GM21737 (cell line): ENCODE measurements at regions not wholly inside any gene's neighbourhood (a gene's known extent, or its start where the extent isn't known, plus 50 kb on each side); places are given as distances from the start of the nearest gene placed in this dataset.
"Not testable (repeated sequence)": the region's sequence is repeated elsewhere in the genome, so short reads cannot be mapped to it uniquely, and the experiment has no call there.

Source experiments
- ATAC-seq: cut with Tn5 transposase; IDR thresholded peaks from one replicate; pipeline ENCODE4 v1.9.1; 2021; ENCODE audit warnings: mild to moderate bottlenecking, moderate library complexity; ENCODE audit not compliant: unreplicated experiment

DNA sequence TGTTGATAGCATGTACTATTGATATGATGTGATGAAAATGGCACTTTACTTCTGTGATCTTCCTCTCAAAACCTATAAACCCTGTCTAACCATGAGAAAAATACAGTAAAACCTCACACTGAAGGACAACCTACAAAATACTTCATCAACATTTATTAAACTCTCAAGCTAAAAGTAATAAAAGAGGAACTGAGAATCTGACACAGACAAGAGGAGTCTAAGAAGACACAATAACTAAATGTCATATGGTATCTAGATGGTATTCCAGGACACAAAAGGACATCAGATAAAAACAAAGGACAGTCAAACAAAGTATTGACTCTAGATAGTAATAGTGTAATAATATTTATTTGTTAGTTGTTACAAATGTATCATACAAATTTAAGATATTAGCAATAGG lies 655.3 kb downstream of the SH3BGRL start:
- ATAC-seq: no peak

DNA sequence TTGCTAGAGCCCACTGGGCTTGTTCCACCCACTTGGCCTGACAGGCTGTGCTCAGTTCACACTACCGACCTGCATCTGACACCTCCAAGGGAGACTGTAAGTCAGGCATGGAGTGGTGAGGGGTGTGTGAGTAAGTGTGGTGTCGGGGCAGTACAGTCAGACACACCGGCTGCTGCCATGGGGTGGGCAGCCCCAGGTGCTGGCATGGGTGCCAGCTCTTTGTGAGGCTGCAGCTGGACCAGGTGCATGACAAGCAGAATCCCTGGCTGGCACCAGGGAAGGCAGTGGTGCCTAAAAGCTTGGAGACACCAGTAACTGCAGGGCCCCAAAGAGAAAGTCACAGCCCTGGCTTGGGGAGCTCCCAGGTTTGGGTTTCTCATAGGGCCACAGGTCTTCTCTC lies 665.0 kb downstream of the SH3BGRL start:
- ATAC-seq: no peak

DNA sequence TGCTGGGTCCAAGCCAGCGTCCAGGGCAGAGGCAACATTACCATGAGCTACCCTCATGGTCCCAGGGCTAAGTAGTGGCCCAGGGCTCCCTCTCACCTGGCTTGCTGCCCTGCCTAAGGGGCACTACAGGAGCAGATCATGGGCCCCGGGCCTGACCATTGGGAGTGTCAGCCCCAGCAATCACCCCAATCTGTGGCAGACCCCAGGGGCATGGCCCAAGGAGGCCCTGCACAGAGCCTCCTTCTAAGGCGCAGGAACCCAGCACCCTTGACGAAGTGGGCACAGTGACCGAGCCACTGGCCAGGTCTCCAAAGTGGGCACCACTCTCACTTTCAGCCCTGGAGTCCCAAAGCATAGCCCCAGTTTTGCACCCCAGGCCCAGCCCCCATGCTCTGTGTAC lies 667.1 kb downstream of the SH3BGRL start:
- no peak for ATAC-seq

DNA sequence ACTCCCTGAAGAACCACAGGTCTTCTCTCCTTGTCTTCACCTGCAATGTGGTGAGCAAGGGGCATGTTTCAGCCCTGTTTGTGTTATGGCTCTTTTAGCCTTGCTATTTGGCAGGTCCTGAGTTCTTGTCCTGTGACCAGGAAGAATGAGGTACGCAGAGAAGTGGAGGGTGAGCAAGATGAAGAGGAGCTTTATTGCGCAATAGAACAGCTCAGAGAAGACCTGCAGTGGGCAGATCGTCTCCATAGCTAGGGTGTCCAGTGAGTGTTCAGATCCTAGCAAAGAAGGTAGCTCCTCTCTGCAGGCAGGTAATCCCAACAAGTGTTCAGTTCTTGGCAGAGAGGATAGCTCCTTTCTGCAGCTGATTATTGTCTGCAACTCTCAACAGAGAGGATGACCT lies 672.9 kb downstream of the SH3BGRL start:
- no peak for ATAC-seq

DNA sequence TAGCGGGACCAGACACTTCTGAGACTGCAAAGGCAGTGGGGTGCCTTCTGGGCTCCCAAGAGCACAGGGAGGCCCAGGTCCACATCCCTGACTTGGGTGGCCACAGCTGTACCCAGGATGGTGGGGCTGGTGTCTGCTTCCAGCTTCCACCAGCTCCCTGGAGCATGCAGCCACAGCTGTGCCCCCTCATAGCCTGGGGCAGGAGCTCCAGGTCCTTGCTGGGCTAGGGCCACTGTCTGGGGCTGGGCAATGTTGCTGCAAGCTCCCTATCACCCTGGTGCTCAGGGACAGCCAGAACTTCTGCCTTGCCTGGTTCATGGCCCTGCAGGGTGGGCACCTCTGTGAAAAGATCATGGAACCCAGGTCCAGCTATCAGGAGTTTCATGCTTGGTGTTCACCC lies 673.9 kb downstream of the SH3BGRL start:
- no peak for ATAC-seq

DNA sequence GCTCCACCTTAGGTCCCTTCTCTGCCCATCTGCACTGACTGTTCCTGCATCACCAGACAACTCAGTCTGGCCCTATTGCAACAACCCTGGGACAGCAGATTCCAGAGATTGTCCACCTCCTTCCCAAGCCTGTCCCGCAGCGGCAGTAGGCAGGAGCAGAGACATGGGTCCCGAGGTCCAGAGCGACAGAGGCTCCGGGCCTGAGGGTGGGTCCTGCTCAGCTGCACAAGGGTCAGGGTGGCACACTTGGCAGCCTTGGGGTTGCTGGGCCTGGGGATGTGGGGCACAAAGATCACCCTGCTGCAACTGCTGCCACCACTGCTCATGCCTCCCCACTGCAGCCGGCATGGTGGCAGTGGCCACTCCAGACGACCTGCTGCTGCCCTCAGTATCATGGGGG lies 674.5 kb downstream of the SH3BGRL start:
- no peak for ATAC-seq

DNA sequence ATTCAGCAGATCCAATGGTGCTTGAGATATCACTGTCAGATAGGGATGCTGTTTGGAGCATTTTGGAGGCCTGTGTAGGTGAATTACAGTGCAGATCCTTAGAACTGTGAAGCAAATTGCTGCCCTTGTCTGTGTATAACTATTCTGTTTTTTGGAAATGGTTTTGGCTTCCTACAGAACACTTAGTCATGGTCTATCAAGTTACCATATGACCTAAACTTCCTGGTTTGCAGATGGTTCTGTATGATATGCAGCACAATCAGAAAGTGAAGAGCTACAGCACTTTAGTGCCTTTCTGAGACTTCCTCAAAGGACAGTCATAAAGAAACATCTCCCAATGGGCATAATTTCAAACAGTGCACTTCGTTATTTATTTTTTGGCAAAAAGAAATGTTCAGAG lies 688.6 kb downstream of the SH3BGRL start:
- ATAC-seq: no peak

DNA sequence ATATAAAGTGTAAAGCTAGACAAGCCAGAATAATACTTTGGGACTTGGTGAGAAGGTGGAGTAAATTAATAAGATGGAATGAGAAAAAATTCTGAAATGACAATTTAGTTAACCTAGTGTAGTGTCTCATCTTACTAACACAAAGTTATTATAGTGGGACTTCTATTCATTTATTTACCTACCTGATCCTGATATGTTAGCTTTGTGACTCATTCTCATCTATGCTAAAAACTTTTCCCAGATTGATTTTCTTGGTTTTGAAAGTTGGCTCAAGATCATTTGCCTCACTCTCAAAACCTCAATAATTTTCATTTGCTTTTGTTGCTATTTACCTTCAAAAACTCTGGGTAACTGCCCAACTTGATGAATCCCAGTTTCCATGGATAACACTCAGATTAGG lies 698.6 kb downstream of the SH3BGRL start:
- no peak for ATAC-seq

DNA sequence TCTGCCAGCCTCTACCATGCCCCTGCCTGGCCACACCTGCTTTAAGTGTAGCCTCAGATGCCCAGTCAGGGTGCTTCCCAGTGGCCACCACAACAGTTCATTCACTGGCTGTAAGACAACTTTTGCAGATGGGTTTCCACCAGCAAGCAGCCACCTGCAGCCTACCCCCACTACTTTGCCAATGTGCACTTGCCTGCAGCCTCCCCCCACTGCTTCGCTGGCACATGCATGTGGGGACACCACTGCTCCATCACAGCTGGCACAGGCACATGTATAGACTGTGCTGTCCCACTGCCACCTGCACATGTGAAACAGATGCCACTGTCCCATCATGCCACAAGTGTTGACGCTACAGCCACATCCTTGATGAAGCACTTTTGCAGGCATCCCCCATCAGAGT lies 723.9 kb downstream of the SH3BGRL start:
- ATAC-seq: no peak

DNA sequence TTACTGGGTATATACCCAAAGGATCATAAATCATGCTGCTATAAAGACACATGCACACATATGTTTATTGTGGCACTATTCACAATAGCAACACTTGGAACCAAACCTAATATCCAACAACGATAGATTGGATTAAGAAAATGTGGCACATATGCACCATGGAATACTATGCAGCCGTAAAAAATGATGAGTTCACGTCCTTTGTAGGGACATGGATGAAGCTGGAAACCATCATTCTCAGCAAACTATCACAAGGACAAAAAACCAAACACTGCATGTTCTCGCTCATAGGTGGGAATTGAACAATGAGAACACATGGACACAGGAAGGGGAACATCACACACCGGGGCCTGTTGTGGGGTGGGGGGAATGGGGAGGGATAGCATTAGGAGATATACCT lies 744.0 kb downstream of the SH3BGRL start:
- ATAC-seq: not testable (repeated sequence)

DNA sequence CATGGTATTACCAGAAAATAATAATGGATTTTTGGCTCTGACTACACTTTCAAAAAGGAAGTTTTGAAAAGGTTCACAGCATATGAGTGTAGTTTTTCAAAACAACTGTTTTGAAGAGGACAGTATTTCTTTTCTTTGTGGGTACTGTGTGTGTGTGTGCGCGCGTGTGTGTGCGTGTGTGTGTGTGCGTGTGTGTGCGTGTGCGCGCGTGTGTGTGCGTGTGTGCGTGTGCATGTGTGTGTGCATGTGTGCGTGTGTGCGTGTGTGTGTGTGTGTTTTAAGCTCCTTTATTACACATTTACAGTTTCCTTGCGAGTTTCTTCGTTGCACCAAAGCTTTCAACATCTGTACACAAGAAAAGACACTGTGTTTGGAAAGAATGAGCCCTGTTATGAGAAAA lies 755.4 kb downstream of the SH3BGRL start:
- no peak for ATAC-seq

DNA sequence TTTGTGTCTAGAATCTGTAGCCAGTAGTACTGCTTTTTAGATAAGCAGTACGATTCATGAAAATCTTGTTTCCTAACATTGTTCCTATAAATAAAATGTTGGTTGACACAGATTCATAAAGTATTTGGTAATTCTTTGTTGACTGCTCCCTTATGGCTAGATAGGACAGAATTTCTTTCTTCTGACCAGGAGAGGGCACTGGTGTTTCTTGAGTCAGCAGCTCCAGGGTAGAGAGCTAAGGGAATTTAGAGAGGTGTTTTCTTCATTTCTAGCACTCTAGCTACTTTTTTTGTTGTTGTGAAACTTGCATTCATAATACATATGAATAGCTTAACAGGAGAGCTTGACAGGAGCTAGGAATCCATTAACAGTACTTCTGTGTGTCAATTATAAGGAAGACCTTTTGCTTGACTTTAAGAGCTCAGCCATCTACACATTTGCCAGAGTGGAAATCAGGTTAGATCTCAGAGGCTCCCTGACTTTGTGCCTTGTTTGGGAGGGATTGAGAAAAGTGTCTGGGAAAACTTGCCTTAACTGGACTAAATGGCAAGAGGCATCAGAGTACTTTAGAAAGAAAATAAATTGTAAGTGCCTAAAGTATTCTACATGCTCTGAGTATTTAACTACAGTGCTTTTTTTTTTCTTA lies 756.1 kb downstream of the SH3BGRL start:
- ATAC-seq: no peak

DNA sequence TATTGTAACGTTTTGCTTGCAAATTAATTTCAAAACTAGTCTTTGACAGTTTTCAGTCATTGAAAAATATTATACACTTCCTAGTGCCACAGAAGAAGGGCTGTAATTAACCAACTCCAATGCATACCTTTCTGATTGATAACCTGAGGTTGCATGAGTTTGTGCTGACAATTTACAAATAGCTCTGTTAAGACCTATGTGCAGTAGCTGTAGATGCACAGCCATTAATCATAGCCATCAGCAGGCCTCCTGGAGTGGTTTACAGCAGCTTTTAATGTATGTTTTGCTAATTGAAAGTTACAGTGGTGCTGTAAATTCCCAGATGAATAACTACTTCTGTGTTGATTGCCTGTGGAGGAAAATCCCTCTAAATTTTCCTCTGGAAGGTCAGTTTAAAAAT lies 758.1 kb downstream of the SH3BGRL start:
- no peak for ATAC-seq

DNA sequence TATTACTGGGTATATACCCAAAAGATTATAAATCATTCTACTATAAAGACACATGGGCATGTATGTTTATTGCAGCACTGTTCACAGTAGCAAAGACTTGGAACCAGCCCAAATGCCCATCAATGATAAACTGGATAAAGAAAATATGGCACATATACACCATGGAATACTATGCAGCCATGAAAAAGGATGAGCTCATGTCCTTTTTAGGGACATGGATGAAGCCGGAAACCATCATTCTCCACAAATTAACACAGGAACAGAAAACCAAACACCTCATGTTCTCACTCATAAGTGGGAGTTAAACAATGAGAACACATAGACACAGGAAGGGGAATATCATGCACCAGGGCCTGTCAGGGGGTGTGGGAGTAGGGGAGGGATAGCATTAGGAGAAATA lies 772.5 kb downstream of the SH3BGRL start:
- ATAC-seq: not testable (repeated sequence)

DNA sequence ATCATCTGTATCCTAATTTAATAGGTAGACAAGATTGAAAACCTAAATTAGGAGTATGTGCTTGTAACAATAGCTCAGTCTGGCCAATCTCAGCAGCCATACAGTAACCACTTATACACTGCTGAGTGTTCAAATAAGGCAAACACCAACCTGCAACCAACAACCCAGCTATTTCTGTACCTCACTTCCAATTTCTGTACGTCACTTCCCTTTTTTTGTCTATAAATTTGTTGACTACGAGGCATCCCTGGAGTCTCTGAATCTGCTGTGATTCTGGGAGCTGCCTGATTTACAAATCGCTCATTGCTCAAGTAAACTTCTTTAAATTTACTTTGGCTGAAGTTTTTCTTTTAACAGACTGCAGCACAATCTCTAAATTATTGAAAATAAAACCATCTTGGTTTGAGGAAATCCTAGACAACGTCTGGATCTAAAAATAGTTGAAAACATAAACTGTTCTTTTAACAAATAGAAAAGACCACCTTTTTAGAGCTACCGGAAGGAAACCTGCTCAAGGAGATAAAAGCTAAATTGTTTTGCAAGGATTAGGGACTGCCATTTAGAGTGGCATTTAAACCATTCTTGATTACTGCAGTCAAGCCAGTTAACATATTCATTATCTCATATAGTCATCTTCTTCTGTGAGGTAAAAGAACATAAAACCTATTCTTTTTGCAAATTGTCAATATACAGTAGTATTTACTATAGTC lies 778.1 kb downstream of the SH3BGRL start:
- ATAC-seq: no peak

DNA sequence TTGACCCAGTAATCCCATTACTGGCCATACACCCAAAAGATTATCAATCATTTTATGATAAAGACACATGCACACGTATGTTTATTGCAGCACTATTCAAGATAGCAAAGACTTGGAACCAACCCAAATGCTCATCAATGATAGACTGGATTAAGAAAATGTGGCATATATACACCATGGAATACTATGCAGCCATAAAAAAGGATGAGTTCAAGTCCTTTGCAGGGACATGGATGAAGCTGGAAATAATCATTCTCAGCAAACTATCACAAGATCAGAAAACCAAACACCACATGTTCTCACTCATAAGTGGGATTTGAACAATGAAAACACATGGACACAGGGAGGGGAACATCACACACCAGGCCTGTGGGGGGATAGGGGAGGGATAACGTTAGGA lies 785.3 kb downstream of the SH3BGRL start:
- ATAC-seq: not testable (repeated sequence)

DNA sequence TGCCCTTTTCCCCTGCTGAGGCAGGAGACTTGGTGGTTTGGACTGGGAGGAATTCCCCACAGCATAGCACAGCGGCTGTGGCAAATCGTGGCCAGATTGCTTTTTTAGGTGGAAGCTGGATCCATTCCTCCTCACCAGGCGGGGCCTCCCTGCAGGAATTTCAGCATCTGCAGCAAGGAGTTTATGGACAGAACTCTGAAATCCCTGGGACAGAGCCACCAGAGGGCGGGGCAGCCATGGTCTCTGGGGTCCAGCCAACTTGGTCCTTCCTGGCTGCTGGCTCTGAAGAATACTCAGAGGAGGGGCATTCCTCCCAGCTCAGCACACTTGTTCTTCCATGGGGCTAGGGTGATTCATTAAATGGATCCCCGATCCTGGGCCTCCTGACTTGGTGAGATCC lies 794.3 kb downstream of the SH3BGRL start:
- no peak for ATAC-seq

DNA sequence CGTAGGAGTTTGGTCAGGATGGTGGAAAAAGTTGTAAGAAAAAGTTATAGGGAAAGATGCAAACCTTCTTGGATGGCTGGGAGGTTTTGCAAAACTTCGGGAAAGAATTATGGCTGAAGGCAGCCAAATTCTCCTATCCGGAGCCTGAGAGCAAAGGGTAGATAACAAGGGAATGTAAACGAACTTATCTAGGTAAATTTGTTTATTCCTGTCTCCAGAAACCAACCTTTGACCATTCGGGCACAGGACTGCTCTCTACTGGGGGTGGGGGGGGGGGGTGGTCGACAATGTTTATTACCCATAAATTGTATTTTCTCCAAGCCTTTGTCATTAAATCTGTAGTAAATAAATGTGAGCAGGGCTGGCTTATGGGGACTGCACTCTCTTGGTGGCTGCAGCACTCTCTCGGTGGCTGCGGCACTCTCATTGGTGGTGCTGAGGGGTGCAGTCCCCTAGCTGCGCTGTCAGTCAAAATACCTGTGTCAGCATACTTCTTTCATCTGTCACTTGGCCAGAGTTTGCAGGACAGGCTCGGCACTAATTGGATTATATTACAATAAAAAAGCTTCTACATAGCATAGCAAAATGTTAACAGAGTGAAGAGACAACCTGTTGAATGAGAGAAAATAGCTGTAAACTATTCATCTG lies 827.8 kb downstream of the SH3BGRL start:
- no peak for ATAC-seq

DNA sequence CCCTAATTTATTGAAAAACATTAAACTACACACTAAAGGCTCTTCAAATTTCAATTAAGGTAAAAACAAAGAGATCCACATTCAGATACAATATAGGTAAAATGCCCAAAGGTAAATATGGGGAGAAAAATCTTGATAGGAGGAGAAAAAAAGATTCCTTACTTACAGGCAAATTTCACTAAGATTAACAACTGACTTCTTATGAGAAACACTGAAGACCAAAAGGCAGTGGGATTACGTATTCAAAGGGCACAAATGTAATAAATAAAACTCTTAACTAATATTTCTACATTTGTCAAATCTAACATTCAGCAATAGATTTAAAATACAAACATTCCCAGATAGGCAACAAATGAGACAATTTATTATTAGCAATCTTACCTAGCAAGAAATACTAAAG lies 829.3 kb downstream of the SH3BGRL start:
- no peak for ATAC-seq

DNA sequence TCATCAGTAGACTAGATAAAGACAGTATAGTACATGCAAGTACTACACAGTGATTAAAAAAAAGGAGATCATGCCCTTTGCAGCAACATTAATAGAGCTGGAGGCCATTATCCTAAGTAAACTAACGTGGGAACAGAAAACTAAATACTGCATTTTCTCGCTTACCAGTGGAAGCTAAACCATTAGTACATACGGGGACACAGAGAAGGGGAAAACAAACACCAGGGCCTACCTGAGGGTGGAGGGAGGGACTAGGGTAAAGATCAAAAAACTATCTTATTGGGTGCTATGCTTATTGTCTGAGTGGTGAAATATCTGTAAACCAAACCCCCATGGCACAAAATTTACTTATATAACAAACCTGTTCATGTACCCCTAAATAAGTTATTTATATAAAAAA lies 836.9 kb downstream of the SH3BGRL start:
- no peak for ATAC-seq

DNA sequence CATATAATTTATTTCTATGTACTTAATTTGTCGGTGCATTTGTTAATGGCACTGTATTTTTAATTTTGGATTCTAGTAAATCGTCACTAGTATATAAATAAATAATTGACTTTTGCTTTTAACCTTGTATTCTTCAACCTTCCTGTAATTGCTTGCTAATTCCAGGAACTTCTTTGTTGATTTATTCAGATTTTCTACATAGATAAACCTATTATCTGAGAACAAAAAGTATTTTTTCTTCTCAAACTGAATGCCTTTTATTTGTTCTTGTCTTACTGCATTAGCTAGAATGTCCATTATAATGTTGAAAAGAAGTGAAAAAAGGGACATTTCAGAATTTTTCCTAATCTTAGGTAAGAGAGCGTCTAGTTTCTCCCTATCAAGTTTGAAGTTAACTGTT lies 839.1 kb downstream of the SH3BGRL start:
- no peak for ATAC-seq

DNA sequence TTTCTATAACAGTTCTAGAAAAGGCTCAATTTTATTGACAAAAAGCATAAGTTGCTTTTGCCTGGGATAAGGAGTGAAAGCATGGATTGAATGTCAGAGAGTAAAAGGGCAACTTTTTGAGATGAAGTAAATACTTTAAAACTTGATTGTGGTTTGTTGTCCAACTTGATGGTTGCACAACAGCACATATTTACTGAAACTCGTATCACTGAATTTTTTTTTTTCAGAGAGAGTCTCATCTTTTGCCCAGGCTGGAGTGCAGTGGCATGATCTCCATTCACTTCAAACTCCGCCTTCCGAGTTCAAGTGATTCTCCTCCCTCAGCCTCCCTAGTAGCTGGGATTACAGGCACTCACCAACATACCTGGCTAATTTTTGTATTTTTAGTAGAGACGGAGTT lies 856.8 kb downstream of the SH3BGRL start:
- ATAC-seq: no peak
